GM12874 (cell line): ENCODE measurements at regions not wholly inside any gene's neighbourhood (a gene's known extent, or its start where the extent isn't known, plus 50 kb on each side); places are given as distances from the start of the nearest gene placed in this dataset.

Experiments used
- TF ChIP-seq, protein P1 (sequence below): IDR thresholded peaks from 2 replicates; pipeline ENCODE4 v1.5.1; 2011; ENCODE audit warnings: low read depth, mild to moderate bottlenecking, control low read depth, low read length, moderate library complexity; ENCODE audit not compliant: insufficient read depth

DNA sequence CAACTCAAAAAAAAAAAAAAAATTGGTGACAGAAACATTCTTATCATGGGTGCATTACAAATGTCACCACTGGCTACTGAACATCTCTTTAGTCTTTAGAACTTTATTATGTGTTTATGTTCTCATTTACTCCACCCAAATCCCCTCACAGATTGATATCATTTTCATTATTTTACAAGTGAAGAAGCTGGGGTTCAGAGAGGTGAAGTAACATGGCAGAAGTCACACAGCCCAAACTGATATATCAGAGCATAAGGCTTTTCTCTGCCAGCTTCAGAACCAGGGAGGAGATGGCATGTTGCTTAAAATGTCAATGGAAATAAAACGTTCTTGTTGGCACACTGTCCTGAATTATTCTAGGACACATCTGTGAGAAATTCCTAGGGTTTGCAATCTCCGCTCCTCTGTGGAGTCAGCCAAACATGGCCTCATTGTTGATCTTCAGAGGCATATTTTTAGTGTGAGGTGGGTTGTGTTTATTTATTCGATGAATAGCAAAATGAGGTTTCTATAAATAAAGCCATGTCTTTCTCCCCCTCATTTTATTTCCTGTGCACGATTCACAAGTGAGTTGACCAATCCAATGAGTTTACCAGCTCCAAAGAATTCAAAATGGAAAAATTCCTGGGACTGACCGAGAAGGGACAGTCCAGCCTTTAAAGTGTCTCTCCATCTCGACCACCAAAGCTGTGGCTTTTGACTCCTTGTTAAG, 72.9 kb upstream of the ANO1 start:
- TF ChIP-seq, protein P1, sequence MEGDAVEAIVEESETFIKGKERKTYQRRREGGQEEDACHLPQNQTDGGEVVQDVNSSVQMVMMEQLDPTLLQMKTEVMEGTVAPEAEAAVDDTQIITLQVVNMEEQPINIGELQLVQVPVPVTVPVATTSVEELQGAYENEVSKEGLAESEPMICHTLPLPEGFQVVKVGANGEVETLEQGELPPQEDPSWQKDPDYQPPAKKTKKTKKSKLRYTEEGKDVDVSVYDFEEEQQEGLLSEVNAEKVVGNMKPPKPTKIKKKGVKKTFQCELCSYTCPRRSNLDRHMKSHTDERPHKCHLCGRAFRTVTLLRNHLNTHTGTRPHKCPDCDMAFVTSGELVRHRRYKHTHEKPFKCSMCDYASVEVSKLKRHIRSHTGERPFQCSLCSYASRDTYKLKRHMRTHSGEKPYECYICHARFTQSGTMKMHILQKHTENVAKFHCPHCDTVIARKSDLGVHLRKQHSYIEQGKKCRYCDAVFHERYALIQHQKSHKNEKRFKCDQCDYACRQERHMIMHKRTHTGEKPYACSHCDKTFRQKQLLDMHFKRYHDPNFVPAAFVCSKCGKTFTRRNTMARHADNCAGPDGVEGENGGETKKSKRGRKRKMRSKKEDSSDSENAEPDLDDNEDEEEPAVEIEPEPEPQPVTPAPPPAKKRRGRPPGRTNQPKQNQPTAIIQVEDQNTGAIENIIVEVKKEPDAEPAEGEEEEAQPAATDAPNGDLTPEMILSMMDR: no peak

DNA sequence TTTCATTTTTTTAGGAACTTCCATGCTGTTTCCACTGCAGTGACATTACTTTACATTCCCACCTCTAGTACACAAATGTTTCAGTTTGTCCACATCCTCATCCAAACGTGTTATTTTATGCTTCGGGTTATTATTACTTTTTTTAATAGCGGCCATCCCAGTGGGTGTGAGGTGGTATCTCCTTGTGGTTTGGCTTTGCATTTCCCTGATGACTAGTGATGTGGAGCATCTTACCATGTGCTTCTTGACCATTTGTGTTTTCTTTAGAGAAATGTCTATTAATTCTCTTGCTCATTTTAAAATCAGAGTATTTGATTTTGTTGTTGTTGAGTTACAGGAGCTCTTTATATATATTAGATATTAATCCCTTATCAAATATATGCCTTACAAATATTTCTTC, 70.3 kb upstream of the ANO1 start:
- TF ChIP-seq, protein P1: no peak

DNA sequence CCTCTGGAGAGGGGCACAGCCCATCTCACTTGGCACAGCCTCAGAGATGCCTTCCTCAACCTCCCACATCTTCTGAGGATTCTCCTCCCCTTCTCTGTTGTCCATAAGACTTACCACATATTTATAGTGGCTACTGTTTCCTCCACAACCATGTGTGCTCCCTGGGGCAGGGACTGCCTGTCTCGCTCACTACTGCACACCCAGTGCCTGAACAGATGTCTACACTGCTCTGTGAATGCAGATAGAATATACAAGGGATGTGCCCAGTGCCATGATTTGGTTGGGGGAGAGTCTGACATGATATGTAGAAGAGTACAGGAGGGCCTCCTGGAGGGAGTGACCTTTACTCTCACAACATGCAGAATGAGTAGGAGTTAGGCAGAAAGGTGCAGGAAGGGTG, 67.3 kb upstream of the ANO1 start:
- TF ChIP-seq, protein P1: no peak

DNA sequence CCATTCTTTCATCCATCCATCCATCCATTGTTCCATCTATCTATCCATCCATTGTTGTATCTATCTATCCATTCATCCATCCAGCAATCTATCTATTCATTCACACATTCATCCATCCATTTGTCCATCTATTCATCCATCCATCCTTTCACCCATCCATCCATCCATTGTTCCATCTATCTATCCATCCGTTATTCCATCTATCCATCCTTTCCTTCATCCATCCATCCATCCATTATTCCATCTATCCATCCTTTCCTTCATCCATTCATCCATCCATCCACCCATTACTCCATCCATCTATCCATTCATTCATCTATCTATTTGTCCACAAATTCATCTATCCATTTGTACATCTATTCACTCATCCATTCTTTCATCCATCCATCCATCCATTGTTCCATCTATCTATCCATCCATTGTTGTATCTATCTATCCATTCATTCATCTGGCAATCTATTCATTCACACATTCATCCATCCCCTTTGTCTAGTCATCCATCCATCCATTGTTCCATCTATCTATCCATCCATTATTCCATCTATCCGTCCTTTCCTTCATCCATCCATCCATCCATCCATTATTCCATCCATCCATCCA, 65.9 kb upstream of the ANO1 start:
- TF ChIP-seq, protein P1: no peak

DNA sequence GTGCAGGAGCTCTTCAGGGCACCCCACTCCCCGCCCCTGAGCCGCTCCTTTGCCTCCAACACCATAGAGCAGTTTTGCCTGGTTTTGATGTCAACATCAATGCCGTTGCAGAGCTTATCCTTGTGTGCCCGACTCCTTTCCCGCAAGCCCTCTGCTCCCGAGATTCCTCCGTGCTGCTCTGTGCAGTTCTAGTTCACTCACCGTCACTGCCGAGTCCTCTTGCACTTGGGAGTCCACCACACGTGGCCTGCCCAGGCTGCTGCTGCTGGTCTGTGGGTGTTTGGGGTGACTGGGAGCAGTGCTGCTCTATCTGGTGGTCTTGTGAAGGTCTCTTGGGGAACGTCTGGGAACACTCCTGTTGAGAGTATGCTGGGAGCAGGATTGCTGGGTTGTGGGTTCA, 63.8 kb upstream of the ANO1 start:
- TF ChIP-seq, protein P1: no peak

DNA sequence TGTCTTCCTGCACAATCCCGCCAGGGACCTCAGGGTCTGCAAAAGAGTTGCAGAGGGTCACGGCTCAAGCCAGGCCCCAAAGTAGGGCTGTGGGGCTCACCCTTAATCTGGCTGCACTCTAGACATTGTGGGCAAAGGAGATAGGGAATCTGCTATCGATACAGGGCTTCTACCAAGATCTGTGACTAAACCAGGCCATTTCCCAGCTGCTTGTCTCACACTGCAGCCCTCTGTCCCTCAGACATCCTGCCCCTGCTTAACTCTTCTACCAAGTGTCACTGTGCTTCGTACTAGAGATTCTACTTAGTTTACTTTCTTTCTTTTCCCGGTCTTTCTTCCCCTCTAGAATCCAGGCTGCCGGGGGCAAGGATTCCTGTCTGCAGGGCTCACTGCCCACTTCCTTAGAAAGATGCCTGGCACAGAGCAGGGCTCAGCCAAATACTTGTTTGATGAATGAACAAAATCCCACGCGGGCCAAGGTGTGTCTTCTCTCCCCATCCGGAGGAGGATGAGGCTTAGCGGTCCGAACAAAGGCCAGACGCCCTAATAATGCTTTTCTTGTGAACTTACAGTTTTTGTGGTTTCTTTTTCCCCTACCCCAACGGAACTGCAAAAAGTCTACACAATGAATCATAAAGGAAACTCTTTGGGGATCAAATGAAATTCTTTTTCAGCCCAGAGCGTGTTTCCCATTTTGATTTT, 61.3 kb upstream of the ANO1 start:
- TF ChIP-seq, protein P1: no peak

DNA sequence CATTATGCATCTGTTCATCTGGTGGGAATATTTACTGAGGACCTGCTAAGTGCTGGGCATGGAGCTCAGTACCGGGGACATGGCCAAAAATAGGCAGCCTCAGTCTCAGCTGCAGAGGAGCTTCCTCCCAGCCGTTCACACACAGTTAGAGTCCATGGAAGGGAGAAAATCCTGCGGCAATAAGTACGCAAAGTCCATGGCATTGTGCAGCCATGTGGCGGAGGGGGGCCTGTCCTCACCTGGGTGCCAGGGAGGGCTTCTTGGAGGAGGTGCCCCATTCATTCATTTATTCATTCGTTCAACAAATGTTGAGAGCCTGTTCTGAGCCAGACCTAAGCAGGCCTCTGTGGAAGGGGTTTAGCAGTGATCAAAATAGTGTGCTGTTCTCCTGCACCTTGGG, 59.3 kb upstream of the ANO1 start:
- TF ChIP-seq, protein P1: no peak
